MM.1S (cell line): ENCODE measurements at regions not wholly inside any gene's neighbourhood (a gene's known extent, or its start where the extent isn't known, plus 50 kb on each side); places are given as distances from the start of the nearest gene placed in this dataset.

ENCODE experiments used
- DNase-seq: peaks from one replicate; pipeline ENCODE4 v3.0.0-alpha.2; 2015
- H2AFZ ChIP-seq: fragments of 300-600 bp; sonication (generic); 2 replicates; pipeline ENCODE4 v1.6.0; 2016; ENCODE audit warnings: antibody characterized with exemption, low read length
- H3F3A ChIP-seq: fragments of 300-600 bp; sonication (generic); 2 replicates; pipeline ENCODE4 v1.6.1; 2016; ENCODE audit warnings: mild to moderate bottlenecking, antibody characterized with exemption, low read length, moderate library complexity, mixed read lengths; ENCODE audit not compliant: insufficient read depth
- H3K27ac ChIP-seq: fragments of 300-600 bp; sonication (generic); 2 replicates; pipeline ENCODE4 v1.5.1; 2016; ENCODE audit warnings: mild to moderate bottlenecking, low read length
- H3K27me3 ChIP-seq: fragments of 300-600 bp; sonication (generic); replicated peaks from 2 replicates; pipeline ENCODE4 v1.6.0; 2016; ENCODE audit warnings: low read length; ENCODE audit not compliant: insufficient read depth
- H3K36me3 ChIP-seq: fragments of 300-600 bp; sonication (generic); replicated peaks from 2 replicates; pipeline ENCODE4 v1.6.1; 2016; ENCODE audit warnings: mild to moderate bottlenecking, low read length, mixed read lengths; ENCODE audit not compliant: insufficient read depth
- H3K4me1 ChIP-seq: fragments of 300-600 bp; sonication (generic); 2 replicates; pipeline ENCODE4 v1.6.1; 2016; ENCODE audit warnings: low read length, mixed read lengths
- H3K4me2 ChIP-seq: fragments of 300-600 bp; sonication (generic); 2 replicates; pipeline ENCODE4 v1.6.0; 2016; ENCODE audit warnings: low read depth, low read length
- H3K4me3 ChIP-seq: fragments of 300-600 bp; sonication (generic); 2 replicates; pipeline ENCODE4 v1.5.1; 2016; ENCODE audit warnings: low read length, mixed read lengths
- H3K79me2 ChIP-seq: fragments of 300-600 bp; sonication (generic); 2 replicates; pipeline ENCODE4 v1.6.1; 2016; ENCODE audit warnings: mixed run types, low read length, mixed read lengths
- H3K9ac ChIP-seq: fragments of 300-600 bp; sonication (generic); 2 replicates; pipeline ENCODE4 v1.6.1; 2016; ENCODE audit warnings: low read length, mixed read lengths
- H3K9me2 ChIP-seq: fragments of 300-600 bp; sonication (generic); replicated peaks from 2 replicates; pipeline ENCODE4 v1.6.1; 2016; ENCODE audit warnings: mild to moderate bottlenecking, low read length, mixed read lengths; ENCODE audit not compliant: insufficient read depth
- H3K9me3 ChIP-seq: fragments of 300-600 bp; sonication (generic); replicated peaks from 2 replicates; pipeline ENCODE4 v1.6.1; 2016; ENCODE audit warnings: mild to moderate bottlenecking, low read length, mixed read lengths; ENCODE audit not compliant: insufficient read depth
- H4K20me1 ChIP-seq: fragments of 300-600 bp; sonication (generic); 2 replicates; pipeline ENCODE4 v1.6.1; 2016; ENCODE audit warnings: mild to moderate bottlenecking, low read length, moderate library complexity, mixed read lengths; ENCODE audit not compliant: insufficient read depth
- EZH2 ChIP-seq: fragments of 300-600 bp; sonication (generic); optimal IDR thresholded peaks from 2 replicates; pipeline ENCODE3; 2017; ENCODE audit warnings: low read depth, mild to moderate bottlenecking, antibody characterized with exemption, low read length, mixed read lengths
- EZH2phosphoT487 ChIP-seq: fragments of 300-600 bp; sonication (generic); IDR thresholded peaks from 2 replicates; pipeline ENCODE4 v1.6.1; 2018; ENCODE audit warnings: antibody characterized with exemption, low read length
- TF ChIP-seq, protein P1 (sequence below): fragments of 300-600 bp; sonication (generic); IDR thresholded peaks from 2 replicates; pipeline ENCODE4 v1.5.1; 2016; ENCODE audit warnings: antibody characterized with exemption, low read length, mixed read lengths

DNA sequence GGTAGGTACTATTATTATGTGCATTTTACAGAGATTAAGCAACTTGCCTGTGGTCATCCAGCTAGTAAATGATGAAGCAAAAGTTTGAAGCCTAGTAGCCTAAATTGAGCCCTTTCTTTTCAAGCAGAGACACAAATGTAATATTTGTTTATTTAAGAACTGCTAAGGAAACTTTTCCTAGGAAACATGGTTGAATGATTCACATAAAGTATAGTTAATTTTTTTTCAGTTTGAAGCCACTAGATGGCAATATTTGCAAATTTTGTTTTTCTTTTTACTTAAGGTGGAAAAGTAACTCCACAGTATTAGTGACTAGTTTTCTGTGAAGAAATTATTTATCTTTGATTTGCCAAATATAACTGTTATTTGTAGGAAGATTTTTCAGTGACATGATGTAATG, 52.8 kb upstream of the ANKRD17 start:
- Histone ChIP-seq H3K4me3 (no peak overlapping the region), H4K20me1 (no peaks in the 10 kb centered on the region), H3K9me3 (no peaks in the 10 kb centered on the region), H3K9me2 (no peaks in the 10 kb centered on the region), H3K36me3 (no peaks in the 10 kb centered on the region), H3F3A (no peaks in the 10 kb centered on the region), H3K27me3 (no peaks in the 10 kb centered on the region), H2AFZ (no peak overlapping the region), H3K4me1 (no peaks in the 10 kb centered on the region), H3K9ac (no peak overlapping the region), H3K79me2 (no peaks in the 10 kb centered on the region), H3K27ac (no peak overlapping the region), H3K4me2 (no peak overlapping the region)
- TF ChIP-seq EZH2phosphoT487, result no peak
- TF ChIP-seq, protein P1, sequence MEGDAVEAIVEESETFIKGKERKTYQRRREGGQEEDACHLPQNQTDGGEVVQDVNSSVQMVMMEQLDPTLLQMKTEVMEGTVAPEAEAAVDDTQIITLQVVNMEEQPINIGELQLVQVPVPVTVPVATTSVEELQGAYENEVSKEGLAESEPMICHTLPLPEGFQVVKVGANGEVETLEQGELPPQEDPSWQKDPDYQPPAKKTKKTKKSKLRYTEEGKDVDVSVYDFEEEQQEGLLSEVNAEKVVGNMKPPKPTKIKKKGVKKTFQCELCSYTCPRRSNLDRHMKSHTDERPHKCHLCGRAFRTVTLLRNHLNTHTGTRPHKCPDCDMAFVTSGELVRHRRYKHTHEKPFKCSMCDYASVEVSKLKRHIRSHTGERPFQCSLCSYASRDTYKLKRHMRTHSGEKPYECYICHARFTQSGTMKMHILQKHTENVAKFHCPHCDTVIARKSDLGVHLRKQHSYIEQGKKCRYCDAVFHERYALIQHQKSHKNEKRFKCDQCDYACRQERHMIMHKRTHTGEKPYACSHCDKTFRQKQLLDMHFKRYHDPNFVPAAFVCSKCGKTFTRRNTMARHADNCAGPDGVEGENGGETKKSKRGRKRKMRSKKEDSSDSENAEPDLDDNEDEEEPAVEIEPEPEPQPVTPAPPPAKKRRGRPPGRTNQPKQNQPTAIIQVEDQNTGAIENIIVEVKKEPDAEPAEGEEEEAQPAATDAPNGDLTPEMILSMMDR, result peak; percentile 49
- peak; percentile 40 for DNase-seq

DNA sequence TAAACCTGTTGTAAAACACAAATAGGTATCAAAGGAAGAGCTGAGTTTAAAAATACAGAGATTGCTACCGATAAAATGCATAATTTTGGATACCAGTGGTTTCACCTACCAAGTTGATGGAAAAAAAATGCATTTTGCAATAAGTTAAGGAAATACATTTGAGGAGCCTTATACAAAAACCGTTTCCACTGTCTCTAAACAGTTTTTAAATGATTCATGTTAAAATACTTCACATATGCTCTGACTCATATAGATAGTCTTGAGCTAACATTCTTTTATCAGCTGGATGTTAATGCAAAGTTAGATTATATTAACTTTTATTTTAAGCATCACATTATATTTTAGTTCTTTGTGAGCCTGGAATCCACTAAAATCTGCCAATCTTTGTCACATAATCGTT, 50.6 kb upstream of the ANKRD17 start:
- H3K36me3 ChIP-seq, result no peaks in the 10 kb centered on the region
- H3K27ac ChIP-seq, result no peak overlapping the region
- no peaks in the 10 kb centered on the region for H3F3A ChIP-seq
- H3K4me3 ChIP-seq, result no peak overlapping the region
- H4K20me1 ChIP-seq, result no peaks in the 10 kb centered on the region
- no peak for DNase-seq
- H2AFZ ChIP-seq, result no peak overlapping the region
- TF ChIP-seq, protein P1, result no peak
- TF ChIP-seq EZH2phosphoT487 (no peak), EZH2 (no peak)
- no peaks in the 10 kb centered on the region for H3K79me2 ChIP-seq
- no peaks in the 10 kb centered on the region for H3K4me1 ChIP-seq
- no peaks in the 10 kb centered on the region for H3K27me3 ChIP-seq
- no peak overlapping the region for H3K9ac ChIP-seq
- H3K9me3 ChIP-seq, result no peaks in the 10 kb centered on the region
- no peaks in the 10 kb centered on the region for H3K9me2 ChIP-seq
- no peak overlapping the region for H3K4me2 ChIP-seq
